Erythroblast (primary cell): ENCODE measurements at regions not wholly inside any gene's neighbourhood (a gene's known extent, or its start where the extent isn't known, plus 50 kb on each side); places are given as distances from the start of the nearest gene placed in this dataset.

Source experiments
- DNase-seq, 2 experiments: peaks; one replicate each; lab custom pipeline; 2025; lab: John Stamatoyannopoulos, UW
- GATA1 ChIP-seq: IDR thresholded peaks from 2 replicates; pipeline ENCODE4 v1.6.1; 2011; ENCODE audit warnings: low read depth, mild to moderate bottlenecking, control low read depth, low read length, moderate library complexity
- POLR2A ChIP-seq: IDR thresholded peaks from 2 replicates; pipeline ENCODE4 v1.6.1; 2011; ENCODE audit warnings: mild to moderate bottlenecking, low read length

- no peak for DNase-seq
- TF ChIP-seq GATA1 (no peak), POLR2A (no peak)
These were observed 82.8 kb upstream of the PRDM11 start for GRCh38 chr11:45063669-45064068.

GRCh38 chr11:45067966-45068365 lies 78.5 kb upstream of the PRDM11 start:
- DNase-seq, result no peak
- TF ChIP-seq GATA1 (no peak), POLR2A (no peak)

GRCh38 chr11:45071232-45071631 lies 75.2 kb upstream of the PRDM11 start:
- TF ChIP-seq GATA1 (no peak), POLR2A (no peak)
- DNase-seq, result no peak

- DNase-seq, result no peak
- TF ChIP-seq POLR2A (no peak), GATA1 (no peak)
These were observed 72.7 kb upstream of the PRDM11 start for GRCh38 chr11:45073685-45074141.

GRCh38 chr11:45075519-45075918 lies 70.9 kb upstream of the PRDM11 start:
- no peak for DNase-seq
- TF ChIP-seq POLR2A (no peak), GATA1 (no peak)

GRCh38 chr11:45075952-45076351 lies 70.5 kb upstream of the PRDM11 start:
- DNase-seq, result no peak
- TF ChIP-seq GATA1 (no peak), POLR2A (no peak)

- DNase-seq, result no peak
These were observed 69.7 kb upstream of the PRDM11 start for GRCh38 chr11:45076761-45077160.

GRCh38 chr11:45078236-45079074 lies 68.0 kb upstream of the PRDM11 start:
- no peak for DNase-seq
- TF ChIP-seq POLR2A (no peak), GATA1 (no peak)

More at GRCh38 chr11:45076761-45077160, 69.7 kb upstream of the PRDM11 start:
- TF ChIP-seq POLR2A, result no peak
- no peak for TF ChIP-seq GATA1

- DNase-seq, result no peak
These were observed 67.4 kb upstream of the PRDM11 start for GRCh38 chr11:45079075-45079444.

GRCh38 chr11:45079567-45079942 lies 66.9 kb upstream of the PRDM11 start:
- no peak for TF ChIP-seq GATA1
- no peak for TF ChIP-seq POLR2A
- DNase-seq, result no peak

More at GRCh38 chr11:45079075-45079444, 67.4 kb upstream of the PRDM11 start:
- TF ChIP-seq POLR2A, result no peak
- no peak for TF ChIP-seq GATA1

GRCh38 chr11:45079943-45080719 lies 66.3 kb upstream of the PRDM11 start:
- TF ChIP-seq GATA1, result no peak
- DNase-seq, result no peak

GRCh38 chr11:45082744-45083543 lies 63.5 kb upstream of the PRDM11 start:
- DNase-seq, result no peak
- TF ChIP-seq POLR2A (no peak), GATA1 (no peak)

- DNase-seq, result no peak
These were observed 62.8 kb upstream of the PRDM11 start for GRCh38 chr11:45083544-45084087.

More at GRCh38 chr11:45083544-45084087, 62.8 kb upstream of the PRDM11 start:
- no peak for TF ChIP-seq POLR2A
- no peak for TF ChIP-seq GATA1
